Activated CD4-positive, CD25-positive, alpha-beta regulatory T cell (primary cell): ENCODE measurements at regions not wholly inside any gene's neighbourhood (a gene's known extent, or its start where the extent isn't known, plus 50 kb on each side); places are given as distances from the start of the nearest gene placed in this dataset.
A peak's percentile ranks its signal among the peaks of the same experiment; 100 is the strongest.

ENCODE experiments used
- DNase-seq, 4 experiments: peaks; one replicate each; lab custom pipeline; 2025; lab: John Stamatoyannopoulos, UW

GRCh38 chr7:131183611-131184119 is 144.0 kb upstream of the MKLN1 start:
- DNase-seq, result no peak

GRCh38 chr7:131186816-131187215 is 140.9 kb upstream of the MKLN1 start:
- DNase-seq, result no peak

- DNase-seq, result peak in 2 of 4 experiments; percentile 8 to 10
These were observed 139.0 kb upstream of the MKLN1 start for GRCh38 chr7:131188367-131189339.

DNA sequence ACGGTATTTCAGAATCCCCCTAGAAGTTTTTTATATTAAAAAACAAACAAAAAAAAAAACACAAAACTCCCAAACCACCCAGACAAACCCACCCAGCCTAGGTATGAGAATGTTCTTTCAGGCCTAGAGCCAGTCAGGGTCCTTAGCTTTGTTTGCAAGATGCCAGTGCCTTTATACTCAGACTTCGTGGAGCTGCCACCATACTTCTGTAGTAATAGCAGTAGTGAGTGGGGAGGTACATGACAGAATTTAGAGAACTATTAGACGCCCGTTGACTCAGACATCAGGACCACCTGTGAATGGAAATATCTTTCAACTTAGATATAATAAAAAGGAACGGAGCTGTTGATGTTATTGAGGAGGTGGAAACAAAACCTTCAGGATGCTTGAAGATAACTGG is 138.2 kb upstream of the MKLN1 start:
- no peak for DNase-seq

GRCh38 chr7:131190146-131190545 is 137.5 kb upstream of the MKLN1 start:
- no peak for DNase-seq

DNA sequence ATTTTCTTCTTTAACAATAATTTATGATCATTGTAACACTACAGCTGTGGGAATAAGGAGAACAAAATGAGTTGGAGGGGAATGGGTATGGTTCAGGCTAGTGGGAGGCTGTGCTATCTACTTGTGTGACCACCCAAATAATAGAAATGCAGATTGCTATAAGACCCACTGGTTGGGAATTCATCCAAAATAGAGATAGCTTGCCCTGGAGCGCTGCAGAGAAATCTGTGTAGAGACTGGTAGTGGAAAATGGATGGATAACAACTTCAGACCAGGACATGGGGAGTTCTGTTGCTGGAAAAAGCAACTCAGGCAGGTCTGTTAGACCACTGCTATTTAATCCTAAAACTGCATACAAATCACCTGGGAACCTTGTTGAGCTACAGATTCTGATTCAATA is 137.1 kb upstream of the MKLN1 start:
- DNase-seq, result no peak

- DNase-seq, result no peak
These were observed 133.4 kb upstream of the MKLN1 start for GRCh38 chr7:131194070-131194865.

GRCh38 chr7:131196803-131197202 is 130.9 kb upstream of the MKLN1 start:
- no peak for DNase-seq

- DNase-seq, result no peak
These were observed 129.6 kb upstream of the MKLN1 start for GRCh38 chr7:131197920-131198615.

- no peak for DNase-seq
These were observed 125.2 kb upstream of the MKLN1 start for GRCh38 chr7:131202451-131202850.

GRCh38 chr7:131203291-131203976 is 124.2 kb upstream of the MKLN1 start:
- DNase-seq, result no peak

DNA sequence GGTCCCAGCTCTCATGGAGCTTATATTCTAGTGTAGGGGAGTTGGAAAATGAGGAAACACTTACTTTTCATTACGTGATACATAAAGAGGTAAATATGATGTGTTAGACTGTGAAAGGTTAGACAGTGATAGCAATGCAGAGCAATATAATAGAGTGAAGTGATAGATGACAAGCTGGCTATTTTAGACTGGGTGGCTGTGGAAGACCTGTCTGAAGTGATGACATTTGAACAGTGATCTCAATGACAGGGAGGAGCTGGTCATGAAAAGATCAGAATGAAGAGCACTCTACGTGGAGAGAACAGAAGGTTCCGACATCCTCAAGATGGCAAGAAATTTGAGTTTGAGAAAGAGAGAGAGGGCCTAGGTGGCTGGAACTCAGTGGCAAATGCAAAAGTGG is 118.9 kb upstream of the MKLN1 start:
- DNase-seq, result no peak

DNA sequence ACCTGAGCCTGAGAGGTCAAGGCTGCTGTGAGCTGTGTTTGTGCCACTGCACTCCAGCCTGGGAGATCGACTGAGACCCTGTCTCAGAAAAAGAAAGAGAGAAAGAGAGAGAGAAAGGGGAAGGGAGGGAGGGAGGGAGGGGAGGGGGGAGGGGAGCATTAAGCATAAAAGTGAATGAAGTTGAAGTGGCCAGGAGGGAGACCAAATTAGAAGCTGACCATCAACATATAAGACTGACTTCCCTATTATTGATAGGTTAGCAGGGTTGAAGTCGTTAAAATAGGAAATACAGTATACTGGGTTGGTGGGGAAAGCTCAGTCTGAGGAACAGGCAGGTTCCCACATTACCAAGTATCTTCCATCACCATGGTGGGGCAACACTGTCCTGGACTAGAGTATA is 117.1 kb upstream of the MKLN1 start:
- no peak for DNase-seq

GRCh38 chr7:131211500-131211899 is 116.2 kb upstream of the MKLN1 start:
- DNase-seq, result no peak

DNA sequence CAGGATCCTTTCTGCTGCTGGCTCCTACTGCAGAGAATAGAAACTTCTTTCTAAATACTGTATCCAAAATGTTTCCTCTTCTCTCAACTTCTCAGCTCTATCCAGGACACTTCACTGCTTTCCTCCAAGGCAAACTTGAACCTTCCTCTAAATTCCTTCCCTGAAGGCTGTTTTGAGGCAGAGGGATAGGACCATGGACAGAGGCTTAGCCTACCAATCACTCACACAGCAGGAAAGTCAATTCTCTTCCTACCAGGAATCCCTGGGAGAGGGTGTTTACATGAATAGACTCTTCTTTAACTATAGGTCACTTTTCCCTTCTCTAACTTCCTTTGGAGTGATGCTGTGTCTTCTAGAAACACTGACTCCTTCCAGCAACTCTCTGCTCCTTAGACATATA is 115.6 kb upstream of the MKLN1 start:
- no peak for DNase-seq

- no peak for DNase-seq
These were observed 108.9 kb upstream of the MKLN1 start for GRCh38 chr7:131218727-131219128.

GRCh38 chr7:131219312-131220041 is 108.2 kb upstream of the MKLN1 start:
- DNase-seq, result no peak

DNA sequence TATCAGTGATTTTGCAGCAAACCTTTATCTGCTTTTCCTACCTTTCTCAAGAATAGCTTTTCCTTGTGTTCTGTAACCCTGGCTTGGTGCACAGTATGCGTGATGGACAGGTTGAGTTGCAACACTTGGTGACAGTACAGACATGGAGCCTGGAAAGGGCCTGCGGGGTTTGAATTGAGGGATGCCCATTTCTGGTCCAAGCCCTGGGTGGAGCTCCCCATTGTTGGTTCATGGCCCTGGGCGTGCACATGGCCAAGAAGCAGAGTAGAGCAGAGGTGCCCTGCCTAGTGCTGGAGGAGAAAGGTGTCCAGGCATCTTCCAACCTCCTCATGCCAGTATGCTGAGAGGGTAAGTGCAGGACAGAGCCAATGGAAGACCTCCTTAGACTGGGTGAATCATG is 106.6 kb upstream of the MKLN1 start:
- no peak for DNase-seq

- DNase-seq, result no peak
These were observed 105.5 kb upstream of the MKLN1 start for GRCh38 chr7:131222171-131222570.

DNA sequence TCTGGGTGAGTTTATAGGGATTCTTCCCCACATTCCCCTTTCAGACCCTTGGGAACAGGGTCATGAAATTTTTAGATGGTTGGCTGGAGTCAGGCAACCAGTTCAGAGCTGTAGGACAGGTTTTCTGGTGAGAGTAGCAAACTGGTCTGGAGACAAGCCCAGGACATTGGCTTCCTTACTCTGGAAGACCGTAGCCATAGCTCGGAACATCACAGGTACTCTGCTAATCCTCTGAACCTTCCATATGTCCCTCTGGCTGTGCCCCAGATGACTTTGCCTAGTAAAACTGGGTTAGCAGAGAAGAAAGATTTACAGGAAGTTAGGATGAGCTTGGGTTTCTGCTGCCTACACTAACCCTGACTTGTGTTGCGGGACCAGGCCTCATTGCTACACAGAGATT is 104.5 kb upstream of the MKLN1 start:
- no peak for DNase-seq

GRCh38 chr7:131224996-131225395 is 102.7 kb upstream of the MKLN1 start:
- DNase-seq, result no peak
